Effector memory CD8-positive, alpha-beta T cell (primary cell): ENCODE measurements at regions not wholly inside any gene's neighbourhood (a gene's known extent, or its start where the extent isn't known, plus 50 kb on each side); places are given as distances from the start of the nearest gene placed in this dataset.

Source experiments
- ATAC-seq: fragments of 150-1000 bp; cut with Tn5 transposase; replicated peaks from 2 replicates; pipeline ENCODE4 v1.10.0; 2021; ENCODE audit warnings: mild to moderate bottlenecking, moderate library complexity
- DNase-seq, 3 experiments: peaks; one replicate each; pipeline ENCODE4 v3.0.0; 2021
- H3K27ac Mint-ChIP-seq, 2 donors: one replicate each; pipeline ENCODE4 v1.8.0; 2022; ENCODE audit warnings: mild to moderate bottlenecking in 2 of 2, mixed read lengths in 2 of 2, moderate library complexity in 2 of 2
- H3K27me3 Mint-ChIP-seq, 2 donors: one replicate each; pipeline ENCODE4 v1.8.0; 2022; ENCODE audit warnings: mixed read lengths in 2 of 2
- H3K36me3 Mint-ChIP-seq: one replicate; pipeline ENCODE4 v1.8.0; 2022; ENCODE audit warnings: mild to moderate bottlenecking, moderate library complexity, mixed read lengths; ENCODE audit not compliant: insufficient read depth
- H3K4me1 Mint-ChIP-seq, 2 donors: one replicate each; pipeline ENCODE4 v1.8.0; 2022; ENCODE audit warnings: low read depth in 2 of 2, mixed read lengths in 2 of 2
- H3K4me3 Mint-ChIP-seq, 2 donors: one replicate each; pipeline ENCODE4 v1.8.0; 2022; ENCODE audit warnings: mild to moderate bottlenecking in 2 of 2, mixed read lengths in 2 of 2, moderate library complexity in 2 of 2
- H3K9me3 Mint-ChIP-seq, 2 donors: one replicate each; pipeline ENCODE4 v1.8.0; 2022; ENCODE audit warnings: mixed read lengths in 2 of 2

GRCh38 chr2:104521247-104521646 is 332.7 kb upstream of the POU3F3 start:
- Mint-ChIP-seq H3K4me1 (no peaks in the 10 kb centered on the region), H3K27me3 (no peaks in the 10 kb centered on the region), H3K9me3 (peaks cover 12 to 23% of the 10 kb centered on the region in 2 donors), H3K27ac (no peak overlapping the region), H3K36me3 (no peaks in the 10 kb centered on the region), H3K4me3 (no peak overlapping the region)
- ATAC-seq (no peak), DNase-seq (no peak)

- no peak for ATAC-seq
- DNase-seq, result no peak
- H3K27ac Mint-ChIP-seq, result no peak overlapping the region
- no peak overlapping the region for H3K4me3 Mint-ChIP-seq
- no peaks in the 10 kb centered on the region for H3K4me1 Mint-ChIP-seq
- H3K36me3 Mint-ChIP-seq, result no peaks in the 10 kb centered on the region
- H3K9me3 Mint-ChIP-seq, result peaks cover 14 to 35% of the 10 kb centered on the region in 2 donors
- no peaks in the 10 kb centered on the region for H3K27me3 Mint-ChIP-seq
Measured at GRCh38 chr2:104523921-104524320, 330.0 kb upstream of the POU3F3 start.

GRCh38 chr2:104528101-104528500 is 325.8 kb upstream of the POU3F3 start:
- H3K27ac Mint-ChIP-seq, result no peak overlapping the region
- H3K9me3 Mint-ChIP-seq, result peaks cover 20 to 24% of the 10 kb centered on the region in 2 donors
- H3K4me3 Mint-ChIP-seq, result no peak overlapping the region

DNA sequence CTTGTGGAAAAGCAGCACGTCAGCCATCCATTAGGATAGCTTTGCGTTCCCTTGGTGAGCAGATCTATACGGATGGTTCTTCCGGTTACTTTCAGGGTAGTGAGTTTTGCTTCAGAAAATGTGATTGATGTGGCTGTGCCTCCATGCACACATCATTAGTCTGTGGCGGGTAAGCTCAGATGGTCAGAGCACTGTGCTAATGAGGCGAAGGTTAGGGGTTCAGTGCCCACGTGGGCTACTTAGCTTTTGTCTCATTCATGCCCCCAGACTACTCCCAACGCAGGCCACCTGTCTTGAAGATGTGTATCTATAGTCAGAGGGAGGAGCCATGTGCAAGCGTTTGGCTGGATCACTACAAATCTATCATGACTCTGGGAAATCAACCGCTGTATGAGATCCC is 322.8 kb upstream of the POU3F3 start:
- Mint-ChIP-seq H3K9me3 (peaks cover 14 to 20% of the 10 kb centered on the region in 2 donors), H3K27me3 (no peaks in the 10 kb centered on the region)
- DNase-seq, result no peak

More at GRCh38 chr2:104528101-104528500, 325.8 kb upstream of the POU3F3 start:
- Mint-ChIP-seq H3K36me3 (no peaks in the 10 kb centered on the region), H3K27me3 (no peaks in the 10 kb centered on the region), H3K4me1 (no peaks in the 10 kb centered on the region)
- DNase-seq, result no peak
- ATAC-seq, result no peak

DNA sequence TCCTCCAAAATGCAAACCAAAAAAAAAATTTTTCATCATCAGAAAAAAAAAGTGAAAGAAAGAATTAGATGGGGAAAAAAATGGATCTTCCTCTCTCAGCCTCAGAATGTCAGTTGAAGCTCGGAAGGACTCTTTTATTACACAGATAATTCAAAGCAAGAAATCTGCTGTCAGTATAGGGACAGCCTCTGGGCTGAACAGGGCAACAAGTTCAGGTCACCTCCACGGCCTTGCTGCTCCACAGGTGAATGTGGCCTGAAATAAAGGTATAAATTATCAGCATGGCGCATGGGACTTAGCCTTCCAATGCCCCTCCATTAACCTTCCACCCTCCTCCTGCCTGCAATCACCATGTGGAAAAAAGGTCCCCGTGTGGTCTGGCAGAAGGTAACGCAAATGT is 316.8 kb upstream of the POU3F3 start:
- no peak for DNase-seq
- no peak overlapping the region for H3K27ac Mint-ChIP-seq
- no peaks in the 10 kb centered on the region for H3K27me3 Mint-ChIP-seq
- H3K36me3 Mint-ChIP-seq, result no peaks in the 10 kb centered on the region
- ATAC-seq, result no peak
- peaks cover 3 to 6% of the 10 kb centered on the region in 2 donors for H3K9me3 Mint-ChIP-seq
- no peaks in the 10 kb centered on the region for H3K4me1 Mint-ChIP-seq
- H3K4me3 Mint-ChIP-seq, result no peak overlapping the region

More for the DNA sequence above, 322.8 kb upstream of the POU3F3 start:
- Mint-ChIP-seq H3K27ac (no peak overlapping the region), H3K36me3 (no peaks in the 10 kb centered on the region), H3K4me3 (no peak overlapping the region), H3K4me1 (no peaks in the 10 kb centered on the region)
- ATAC-seq, result no peak

GRCh38 chr2:104538077-104538476 is 315.8 kb upstream of the POU3F3 start:
- no peaks in the 10 kb centered on the region for H3K4me1 Mint-ChIP-seq
- H3K4me3 Mint-ChIP-seq, result no peak overlapping the region
- no peak overlapping the region for H3K27ac Mint-ChIP-seq
- DNase-seq (no peak), ATAC-seq (no peak)
- H3K9me3 Mint-ChIP-seq, result peaks cover 0 to 6% of the 10 kb centered on the region in 2 donors
- H3K36me3 Mint-ChIP-seq, result no peaks in the 10 kb centered on the region
- H3K27me3 Mint-ChIP-seq, result no peaks in the 10 kb centered on the region

DNA sequence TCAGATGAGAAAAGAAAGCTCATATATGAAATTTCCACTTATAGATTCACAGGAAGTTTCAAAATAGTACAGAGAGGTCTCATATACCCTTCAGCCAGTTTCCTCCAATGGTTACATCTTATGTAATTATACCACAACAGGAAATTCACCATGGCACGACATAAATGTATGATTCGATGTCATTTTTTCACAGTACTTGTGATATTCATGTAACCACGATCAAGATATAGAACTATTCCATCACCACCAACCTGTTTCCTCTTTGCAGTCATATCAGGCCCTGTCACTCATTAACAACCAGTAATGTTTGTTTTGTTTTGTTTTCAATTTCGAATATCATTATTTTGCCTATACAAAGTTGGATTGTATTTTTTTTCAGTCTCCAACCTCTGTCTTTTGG is 314.3 kb upstream of the POU3F3 start:
- no peaks in the 10 kb centered on the region for H3K4me1 Mint-ChIP-seq
- H3K27ac Mint-ChIP-seq, result no peak overlapping the region
- no peaks in the 10 kb centered on the region for H3K27me3 Mint-ChIP-seq
- no peaks in the 10 kb centered on the region for H3K36me3 Mint-ChIP-seq
- no peak overlapping the region for H3K4me3 Mint-ChIP-seq
- peaks cover 4 to 6% of the 10 kb centered on the region in 2 donors for H3K9me3 Mint-ChIP-seq
- no peak for ATAC-seq
- DNase-seq, result no peak

DNA sequence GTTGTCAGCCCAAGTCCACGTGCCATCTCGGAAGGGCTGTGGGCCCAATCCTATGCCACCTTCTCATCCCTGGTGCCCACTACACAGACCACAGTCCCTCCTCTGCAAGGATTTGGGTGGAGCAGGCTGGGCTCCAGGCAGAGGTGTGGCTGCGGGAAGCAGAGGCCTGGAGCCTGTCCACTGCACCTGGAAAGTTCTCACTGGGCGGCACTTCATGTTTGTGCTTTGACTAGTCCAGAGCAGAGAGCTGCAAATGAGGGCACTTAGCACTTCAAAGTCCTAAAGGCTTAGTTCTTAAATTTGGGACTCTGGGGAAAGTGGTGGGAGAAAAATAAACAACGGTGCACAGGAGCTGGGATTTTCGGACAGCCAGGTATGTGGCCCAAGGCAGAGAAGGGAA is 308.9 kb upstream of the POU3F3 start:
- H3K27me3 Mint-ChIP-seq, result no peaks in the 10 kb centered on the region
- DNase-seq, result no peak
- H3K4me1 Mint-ChIP-seq, result no peaks in the 10 kb centered on the region
- no peaks in the 10 kb centered on the region for H3K36me3 Mint-ChIP-seq
- ATAC-seq, result no peak
- no peak overlapping the region for H3K27ac Mint-ChIP-seq
- peaks cover 4 to 9% of the 10 kb centered on the region in 2 donors for H3K9me3 Mint-ChIP-seq
- no peak overlapping the region for H3K4me3 Mint-ChIP-seq

DNA sequence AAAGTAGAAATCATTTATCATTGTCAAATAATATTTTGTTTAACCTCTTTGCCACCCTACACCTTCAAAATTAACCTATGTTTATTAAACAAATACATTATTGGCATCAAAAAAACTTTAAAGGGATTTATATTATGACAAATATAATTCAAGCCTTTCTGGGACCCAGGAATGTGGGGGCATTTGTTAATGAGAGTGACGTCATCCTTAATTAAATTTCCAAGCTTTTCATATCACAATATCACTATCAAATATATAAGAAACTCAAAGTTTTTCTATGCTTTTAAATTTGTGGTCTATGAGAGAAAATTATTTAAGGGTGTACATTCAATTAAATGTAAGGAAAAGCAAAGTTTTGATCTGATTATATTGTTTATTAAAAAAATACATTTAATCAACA is 307.4 kb upstream of the POU3F3 start:
- H3K4me3 Mint-ChIP-seq, result no peak overlapping the region
- no peak for DNase-seq
- peaks cover 7 to 13% of the 10 kb centered on the region in 2 donors for H3K9me3 Mint-ChIP-seq
- H3K4me1 Mint-ChIP-seq, result no peaks in the 10 kb centered on the region
- H3K27me3 Mint-ChIP-seq, result no peaks in the 10 kb centered on the region
- no peak for ATAC-seq
- H3K36me3 Mint-ChIP-seq, result no peaks in the 10 kb centered on the region
- H3K27ac Mint-ChIP-seq, result no peak overlapping the region

DNA sequence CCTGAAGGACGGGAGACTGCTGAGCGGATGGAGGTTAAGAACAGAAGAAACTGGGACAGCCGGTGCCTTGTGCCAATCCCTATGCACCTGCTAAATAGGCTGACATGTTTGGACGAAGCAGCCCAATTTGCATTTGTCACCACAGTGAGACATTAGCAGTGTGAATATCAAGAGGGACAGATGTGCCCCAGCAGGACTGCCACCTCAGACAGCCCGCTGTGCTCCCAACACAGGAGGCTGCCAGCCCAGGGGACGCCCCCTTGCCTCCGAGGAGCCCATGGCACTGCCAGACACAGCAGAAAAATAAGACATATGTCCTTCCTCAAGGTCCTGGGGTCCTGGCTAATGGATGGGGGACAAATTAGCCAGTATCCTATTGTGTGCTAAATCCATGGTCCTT is 306.7 kb upstream of the POU3F3 start:
- DNase-seq (no peak), ATAC-seq (no peak)
- no peaks in the 10 kb centered on the region for H3K36me3 Mint-ChIP-seq
- H3K27ac Mint-ChIP-seq, result no peak overlapping the region
- no peak overlapping the region for H3K4me3 Mint-ChIP-seq
- no peaks in the 10 kb centered on the region for H3K27me3 Mint-ChIP-seq
- H3K9me3 Mint-ChIP-seq, result peaks cover 7 to 13% of the 10 kb centered on the region in 2 donors
- H3K4me1 Mint-ChIP-seq, result no peaks in the 10 kb centered on the region

- ATAC-seq, result no peak
- H3K4me1 Mint-ChIP-seq, result no peaks in the 10 kb centered on the region
- H3K27me3 Mint-ChIP-seq, result no peaks in the 10 kb centered on the region
- H3K27ac Mint-ChIP-seq, result no peak overlapping the region
- DNase-seq, result no peak
- H3K4me3 Mint-ChIP-seq, result no peak overlapping the region
- peaks cover 5 to 6% of the 10 kb centered on the region in 2 donors for H3K9me3 Mint-ChIP-seq
- H3K36me3 Mint-ChIP-seq, result no peaks in the 10 kb centered on the region
Measured at GRCh38 chr2:104561251-104561650, 292.7 kb upstream of the POU3F3 start.

DNA sequence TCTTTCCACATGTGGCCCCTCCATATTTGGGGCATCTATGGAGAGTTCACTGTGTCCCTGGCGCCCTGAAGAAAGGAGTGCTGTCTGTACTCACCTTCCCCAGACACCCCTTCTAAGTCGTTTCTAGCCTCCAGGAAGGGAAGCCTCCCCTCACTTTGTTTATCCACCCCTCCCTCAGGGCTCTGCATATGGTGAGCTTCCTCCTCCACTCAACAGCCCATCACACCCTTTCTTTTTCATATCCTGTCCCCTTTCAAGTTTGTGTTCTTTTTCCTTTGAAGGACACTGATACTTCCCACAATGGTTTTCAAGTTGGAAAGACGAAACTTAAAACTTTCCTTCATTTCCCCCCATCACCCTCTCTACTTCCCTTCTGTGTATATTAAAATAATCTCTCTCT is 291.4 kb upstream of the POU3F3 start:
- peaks cover 5 to 6% of the 10 kb centered on the region in 2 donors for H3K9me3 Mint-ChIP-seq
- H3K36me3 Mint-ChIP-seq, result no peaks in the 10 kb centered on the region
- no peak overlapping the region for H3K4me3 Mint-ChIP-seq
- no peaks in the 10 kb centered on the region for H3K27me3 Mint-ChIP-seq
- ATAC-seq (no peak), DNase-seq (no peak)
- no peak overlapping the region for H3K27ac Mint-ChIP-seq
- no peaks in the 10 kb centered on the region for H3K4me1 Mint-ChIP-seq

DNA sequence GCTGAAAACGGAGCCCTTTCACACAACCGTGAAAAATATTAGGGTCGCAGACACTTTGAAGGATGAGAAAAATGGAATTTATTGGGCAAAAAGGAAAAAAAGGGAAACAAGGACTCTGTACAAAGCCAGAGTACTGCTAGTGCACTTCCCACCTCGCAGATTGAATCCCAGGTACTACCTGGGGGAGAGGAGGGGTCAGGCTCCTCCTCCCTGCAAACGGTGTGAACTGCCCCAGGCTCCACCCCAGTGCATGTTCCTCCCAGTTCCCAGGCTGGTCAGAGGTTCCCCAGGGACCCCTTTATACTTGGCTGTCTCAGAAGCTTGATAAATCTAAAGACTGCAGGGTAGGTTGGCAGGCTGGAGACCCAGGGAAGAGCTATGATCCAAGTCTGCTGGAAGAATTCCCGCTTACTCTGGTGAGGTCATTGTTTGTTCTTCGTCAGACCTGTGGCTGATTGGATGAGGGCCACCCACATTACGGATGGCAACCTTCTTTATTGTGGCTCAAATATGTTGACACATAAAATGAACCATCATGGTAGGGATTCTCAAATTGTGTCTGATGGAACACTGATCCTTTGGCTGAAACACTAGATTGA is 290.4 kb upstream of the POU3F3 start:
- Mint-ChIP-seq H3K9me3 (peaks cover 2 to 6% of the 10 kb centered on the region in 2 donors), H3K27ac (no peak overlapping the region), H3K27me3 (no peaks in the 10 kb centered on the region), H3K4me1 (no peaks in the 10 kb centered on the region), H3K4me3 (no peak overlapping the region), H3K36me3 (no peaks in the 10 kb centered on the region)
- ATAC-seq (no peak), DNase-seq (no peak)

DNA sequence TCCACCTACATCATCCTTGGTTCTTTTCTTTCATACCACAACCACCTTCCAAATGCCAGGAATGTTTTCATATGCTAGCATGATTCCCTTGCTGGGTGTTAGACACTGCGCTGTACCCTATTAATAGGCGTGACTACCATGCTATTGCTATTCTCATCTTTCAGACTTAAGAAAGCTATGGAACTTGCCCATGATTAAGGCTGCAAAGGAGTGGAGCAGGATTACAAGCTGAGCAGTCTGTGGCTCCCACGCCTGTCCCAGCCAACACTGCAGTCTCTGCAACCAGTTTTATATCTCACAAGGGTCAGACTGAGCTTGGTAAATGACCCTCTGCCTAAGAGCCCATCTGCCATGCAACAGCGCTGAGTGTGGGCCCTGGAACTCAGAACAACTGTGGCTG is 285.7 kb upstream of the POU3F3 start:
- DNase-seq (no peak), ATAC-seq (no peak)
- no peak overlapping the region for H3K27ac Mint-ChIP-seq

DNA sequence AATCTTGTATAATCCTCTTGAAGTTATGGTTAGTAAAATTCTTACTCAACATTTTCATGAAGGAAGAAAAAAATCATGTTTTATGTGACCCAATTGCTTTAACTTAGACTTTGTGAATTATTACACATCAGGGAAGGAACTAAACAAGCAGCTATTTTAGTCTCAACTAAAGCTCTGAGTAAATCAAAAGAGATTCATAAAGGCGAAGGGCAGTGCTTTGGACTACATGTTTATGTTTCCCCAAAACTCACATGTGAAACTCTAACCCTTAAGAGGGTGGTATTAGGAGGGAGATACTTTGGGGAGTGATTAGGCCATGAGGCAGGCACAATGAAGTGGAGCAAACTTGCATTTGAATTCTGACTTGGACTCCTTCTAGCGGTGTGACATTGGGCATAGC is 283.7 kb upstream of the POU3F3 start:
- no peak for DNase-seq
- H3K9me3 Mint-ChIP-seq, result peaks cover 3 to 6% of the 10 kb centered on the region in 2 donors
- no peaks in the 10 kb centered on the region for H3K27me3 Mint-ChIP-seq
- no peak overlapping the region for H3K4me3 Mint-ChIP-seq
- no peaks in the 10 kb centered on the region for H3K36me3 Mint-ChIP-seq
- no peak overlapping the region for H3K27ac Mint-ChIP-seq
- no peak for ATAC-seq
- H3K4me1 Mint-ChIP-seq, result peaks cover 0 to 4% of the 10 kb centered on the region in 2 donors

More for the DNA sequence above, 285.7 kb upstream of the POU3F3 start:
- Mint-ChIP-seq H3K4me1 (peaks cover 0 to 4% of the 10 kb centered on the region in 2 donors), H3K27me3 (no peaks in the 10 kb centered on the region), H3K4me3 (no peak overlapping the region), H3K9me3 (peaks cover 5 to 6% of the 10 kb centered on the region in 2 donors), H3K36me3 (no peaks in the 10 kb centered on the region)
